ENCODE measurements at regions not wholly inside any gene's neighbourhood (a gene's known extent, or its start where the extent isn't known, plus 50 kb on each side); places are given as distances from the start of the nearest gene placed in this dataset.

DNA sequence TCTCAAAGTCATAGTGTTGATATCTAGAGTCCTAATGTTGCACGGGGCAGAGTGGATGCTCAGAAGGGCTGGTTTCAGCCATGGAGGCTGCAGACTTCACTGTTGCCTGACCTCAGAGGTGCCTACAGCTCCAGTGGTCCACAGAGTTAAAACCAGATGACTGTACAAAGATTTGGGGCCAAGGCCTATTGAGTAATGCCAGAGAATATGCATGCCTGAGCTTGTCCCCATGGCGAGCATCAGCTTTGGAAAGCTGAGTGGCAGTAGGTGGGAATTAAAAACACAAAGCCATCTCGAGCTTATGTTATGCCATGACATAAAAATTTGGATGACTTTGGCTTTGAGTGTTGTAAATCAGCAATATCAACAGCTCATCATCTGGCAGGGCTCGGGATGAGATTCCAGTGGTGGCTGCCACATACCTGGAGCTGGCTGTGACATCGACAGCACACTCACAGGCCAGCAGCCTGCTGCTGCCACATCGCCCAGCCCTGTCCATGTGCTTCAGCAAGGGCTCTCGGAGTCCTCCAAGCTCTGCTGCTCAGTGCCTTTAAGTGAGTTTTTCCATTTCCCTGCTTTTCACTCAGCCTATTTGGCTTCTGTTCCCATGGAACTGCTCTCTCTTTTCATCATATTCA, 379.6 kb downstream of the TNS3 start:
- Histone ChIP-seq H3K36me3 (no peaks in the 10 kb centered on the region), H3K4me3 (ENCODE audit: low read depth, low read length) (no peak overlapping the region)
- DNase-seq: no peak

GRCh38 chr7:47198159-47198558, 383.8 kb downstream of the TNS3 start:
- H3K4me3 ChIP-seq (ENCODE audit: low read depth, low read length): no peak overlapping the region
- DNase-seq: no peak
- TF ChIP-seq, protein P1, sequence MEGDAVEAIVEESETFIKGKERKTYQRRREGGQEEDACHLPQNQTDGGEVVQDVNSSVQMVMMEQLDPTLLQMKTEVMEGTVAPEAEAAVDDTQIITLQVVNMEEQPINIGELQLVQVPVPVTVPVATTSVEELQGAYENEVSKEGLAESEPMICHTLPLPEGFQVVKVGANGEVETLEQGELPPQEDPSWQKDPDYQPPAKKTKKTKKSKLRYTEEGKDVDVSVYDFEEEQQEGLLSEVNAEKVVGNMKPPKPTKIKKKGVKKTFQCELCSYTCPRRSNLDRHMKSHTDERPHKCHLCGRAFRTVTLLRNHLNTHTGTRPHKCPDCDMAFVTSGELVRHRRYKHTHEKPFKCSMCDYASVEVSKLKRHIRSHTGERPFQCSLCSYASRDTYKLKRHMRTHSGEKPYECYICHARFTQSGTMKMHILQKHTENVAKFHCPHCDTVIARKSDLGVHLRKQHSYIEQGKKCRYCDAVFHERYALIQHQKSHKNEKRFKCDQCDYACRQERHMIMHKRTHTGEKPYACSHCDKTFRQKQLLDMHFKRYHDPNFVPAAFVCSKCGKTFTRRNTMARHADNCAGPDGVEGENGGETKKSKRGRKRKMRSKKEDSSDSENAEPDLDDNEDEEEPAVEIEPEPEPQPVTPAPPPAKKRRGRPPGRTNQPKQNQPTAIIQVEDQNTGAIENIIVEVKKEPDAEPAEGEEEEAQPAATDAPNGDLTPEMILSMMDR (IDR thresholded peaks at IDR 0.05; ENCODE audit: low read depth, low read length): no peak
- H3K27me3 ChIP-seq: no peaks in the 10 kb centered on the region
- no peaks in the 10 kb centered on the region for H3K36me3 ChIP-seq
- no peaks in the 10 kb centered on the region for H3K9me3 ChIP-seq
- no peaks in the 10 kb centered on the region for H3K4me1 ChIP-seq

More for the DNA sequence above, 379.6 kb downstream of the TNS3 start:
- no peaks in the 10 kb centered on the region for H3K4me1 ChIP-seq
- TF ChIP-seq, protein P1 (IDR thresholded peaks at IDR 0.05; ENCODE audit: low read depth, low read length): no peak
- no peaks in the 10 kb centered on the region; the same call in 1 of the 2 replicates for H3K27me3 ChIP-seq
- no peaks in the 10 kb centered on the region for H3K9me3 ChIP-seq

GRCh38 chr7:47197486-47197885, 384.4 kb downstream of the TNS3 start:
- no peak for DNase-seq
- H3K9me3 ChIP-seq: no peaks in the 10 kb centered on the region
- no peaks in the 10 kb centered on the region for H3K4me1 ChIP-seq
- TF ChIP-seq, protein P1 (IDR thresholded peaks at IDR 0.05; ENCODE audit: low read depth, low read length): no peak
- no peaks in the 10 kb centered on the region for H3K27me3 ChIP-seq
- H3K4me3 ChIP-seq (ENCODE audit: low read depth, low read length): no peak overlapping the region
- no peaks in the 10 kb centered on the region for H3K36me3 ChIP-seq

- TF ChIP-seq, protein P1 (IDR thresholded peaks at IDR 0.05; ENCODE audit: low read depth, low read length): no peak
- H3K36me3 ChIP-seq: no peaks in the 10 kb centered on the region
- no peak overlapping the region for H3K4me3 ChIP-seq (ENCODE audit: low read depth, low read length)
- no peak for DNase-seq
- H3K9me3 ChIP-seq: no peaks in the 10 kb centered on the region
- no peaks in the 10 kb centered on the region for H3K4me1 ChIP-seq
- no peaks in the 10 kb centered on the region for H3K27me3 ChIP-seq
Measured at GRCh38 chr7:47196737-47197136, 385.2 kb downstream of the TNS3 start.

DNA sequence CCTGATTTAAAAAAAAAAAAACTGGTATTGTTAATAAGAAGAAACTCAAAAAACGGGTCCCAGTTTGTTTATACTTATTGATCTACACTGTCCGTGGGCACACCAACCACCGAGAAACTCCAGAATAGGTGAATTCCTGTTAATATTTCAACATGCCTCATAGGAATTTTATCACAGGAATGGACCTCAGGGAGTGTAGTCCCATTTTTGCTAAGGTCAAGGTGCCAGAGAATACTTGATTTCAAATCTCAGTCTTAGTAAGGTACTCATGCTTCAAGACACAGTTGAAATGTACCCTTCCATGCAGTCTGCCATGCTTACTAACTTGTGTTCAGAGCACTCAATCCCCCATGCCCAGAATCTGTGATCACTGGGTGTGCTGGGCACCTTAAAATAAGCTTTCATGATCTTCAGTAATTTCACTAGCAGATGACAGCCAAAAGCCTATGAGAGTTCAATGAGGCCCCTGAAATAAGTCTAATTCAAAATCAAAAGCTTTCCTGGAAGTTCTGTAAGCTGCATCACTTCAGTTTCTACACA, 385.7 kb downstream of the TNS3 start:
- Histone ChIP-seq H3K9me3 (no peaks in the 10 kb centered on the region), H3K36me3 (no peaks in the 10 kb centered on the region)

DNA sequence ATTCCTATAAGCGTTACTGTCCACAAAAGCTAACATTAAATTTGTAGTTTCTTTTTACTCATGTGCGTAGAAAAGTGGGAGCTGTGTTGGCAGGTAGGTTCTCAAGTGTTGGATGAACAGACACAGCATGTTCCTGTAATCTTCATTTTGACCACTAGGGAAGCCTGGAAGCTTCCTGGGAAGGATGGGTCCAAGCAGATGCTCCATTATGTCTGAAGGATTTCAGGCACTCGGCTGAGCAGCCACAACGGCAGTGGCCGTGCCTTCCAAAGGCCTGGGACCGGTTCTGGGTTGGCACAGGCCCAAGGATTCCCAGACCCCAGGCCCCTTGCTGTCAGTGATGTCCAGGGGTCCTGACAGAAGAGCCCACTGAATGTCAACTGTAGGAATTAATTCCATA, 386.3 kb downstream of the TNS3 start:
- DNase-seq: no peak
- Histone ChIP-seq H3K4me3 (ENCODE audit: low read depth, low read length) (no peak overlapping the region), H3K36me3 (no peaks in the 10 kb centered on the region), H3K27me3 (no peaks in the 10 kb centered on the region), H3K9me3 (no peaks in the 10 kb centered on the region), H3K4me1 (no peaks in the 10 kb centered on the region)
- TF ChIP-seq, protein P1 (IDR thresholded peaks at IDR 0.05; ENCODE audit: low read depth, low read length): peak; percentile 55

More for the DNA sequence above, 385.7 kb downstream of the TNS3 start:
- TF ChIP-seq, protein P1 (IDR thresholded peaks at IDR 0.05; ENCODE audit: low read depth, low read length): no peak
- H3K27me3 ChIP-seq: no peaks in the 10 kb centered on the region
- no peak overlapping the region for H3K4me3 ChIP-seq (ENCODE audit: low read depth, low read length)
- no peaks in the 10 kb centered on the region for H3K4me1 ChIP-seq
- no peak for DNase-seq

All from BE2C (cell line).